Hematopoietic multipotent progenitor cell treated with erythropoietin and hydrocortisone succinate and interleukin-3 and kit ligand, for 17 days (in vitro differentiated cells): ENCODE measurements at regions not wholly inside any gene's neighbourhood (a gene's known extent, or its start where the extent isn't known, plus 50 kb on each side); places are given as distances from the start of the nearest gene placed in this dataset.

ENCODE experiments used
- DNase-seq: peaks from one replicate; pipeline ENCODE4 v3.0.0-alpha.2; 2015; ENCODE audit warnings: low spot score

- DNase-seq: no peak
Measured at GRCh38 chr6:44560458-44561059, 173.1 kb downstream of the CDC5L start.

- DNase-seq: no peak
Measured at GRCh38 chr6:44561060-44561623, 173.6 kb downstream of the CDC5L start.

GRCh38 chr6:44561832-44562665, 174.5 kb downstream of the CDC5L start:
- DNase-seq: no peak

- DNase-seq: no peak
Measured at GRCh38 chr6:44563397-44563796, 175.9 kb downstream of the CDC5L start.

- DNase-seq: no peak
Measured at GRCh38 chr6:44564906-44565524, 177.5 kb downstream of the CDC5L start.

GRCh38 chr6:44567406-44567805, 179.9 kb downstream of the CDC5L start:
- no peak for DNase-seq

GRCh38 chr6:44569131-44569530, 181.6 kb downstream of the CDC5L start:
- DNase-seq: no peak

- no peak for DNase-seq
Measured at GRCh38 chr6:44569931-44570385, 182.5 kb downstream of the CDC5L start.

- no peak for DNase-seq
Measured at GRCh38 chr6:44571510-44571909, 184.0 kb downstream of the CDC5L start.

- DNase-seq: no peak
Measured at GRCh38 chr6:44572346-44572745, 184.8 kb downstream of the CDC5L start.

GRCh38 chr6:44575644-44576043, 188.1 kb downstream of the CDC5L start:
- no peak for DNase-seq

- DNase-seq: no peak
Measured at GRCh38 chr6:44576132-44576631, 188.7 kb downstream of the CDC5L start.

GRCh38 chr6:44580901-44581300, 193.4 kb downstream of the CDC5L start:
- no peak for DNase-seq

GRCh38 chr6:44582930-44583329, 195.4 kb downstream of the CDC5L start:
- DNase-seq: no peak

- DNase-seq: no peak
Measured at GRCh38 chr6:44590471-44590870, 203.0 kb downstream of the CDC5L start.

GRCh38 chr6:44593539-44593944, 206.0 kb downstream of the CDC5L start:
- DNase-seq: peak; percentile 10

GRCh38 chr6:44594481-44594880, 207.0 kb downstream of the CDC5L start:
- no peak for DNase-seq

GRCh38 chr6:44598679-44599078, 211.2 kb downstream of the CDC5L start:
- no peak for DNase-seq

GRCh38 chr6:44599672-44600071, 212.2 kb downstream of the CDC5L start:
- no peak for DNase-seq

- no peak for DNase-seq
Measured at GRCh38 chr6:44603044-44603686, 215.7 kb downstream of the CDC5L start.

GRCh38 chr6:44606504-44606903, 219.0 kb downstream of the CDC5L start:
- DNase-seq: no peak

- no peak for DNase-seq
Measured at GRCh38 chr6:44606976-44607375, 219.5 kb downstream of the CDC5L start.
